ENCODE measurements at regions not wholly inside any gene's neighbourhood (a gene's known extent, or its start where the extent isn't known, plus 50 kb on each side); places are given as distances from the start of the nearest gene placed in this dataset.

GRCh38 chr2:17115042-17115441 lies 403.2 kb downstream of the RAD51AP2 start:
- no peak for DNase-seq

GRCh38 chr2:17107871-17108270 lies 410.4 kb downstream of the RAD51AP2 start:
- intact Hi-C loops (cut with DNase I; ENCODE audit: low total_unique reads), result no loop called here
- H3K4me3 ChIP-seq, result no peak overlapping the region
- no peak overlapping the region for H3K27ac ChIP-seq
- H3K27me3 ChIP-seq, result no peaks in the 10 kb centered on the region
- no peaks in the 10 kb centered on the region for H3K9me3 ChIP-seq
- WGBS, 5 donors, result 43 to 51% (median 47%) methylated on average over 2 of the region's 2 CpGs
- H3K4me1 ChIP-seq, result no peaks in the 10 kb centered on the region
- TF ChIP-seq CTCF (IDR thresholded peaks at IDR 0.05) (no peak), EP300 (IDR thresholded peaks at IDR 0.05) (no peak), POLR2A (IDR thresholded peaks at IDR 0.05) (no peak), POLR2AphosphoS5 (IDR thresholded peaks at IDR 0.05) (no peak)
- no peak for DNase-seq
- no peaks in the 10 kb centered on the region for H3K36me3 ChIP-seq

More at GRCh38 chr2:17115042-17115441, 403.2 kb downstream of the RAD51AP2 start:
- TF ChIP-seq POLR2A (IDR thresholded peaks at IDR 0.05) (no peak), EP300 (IDR thresholded peaks at IDR 0.05) (no peak), CTCF (IDR thresholded peaks at IDR 0.05) (no peak), POLR2AphosphoS5 (IDR thresholded peaks at IDR 0.05) (no peak)
- Histone ChIP-seq H3K9me3 (no peaks in the 10 kb centered on the region), H3K4me1 (no peaks in the 10 kb centered on the region), H3K27ac (no peak overlapping the region), H3K27me3 (no peaks in the 10 kb centered on the region), H3K4me3 (no peak overlapping the region), H3K36me3 (no peaks in the 10 kb centered on the region)
- intact Hi-C loops (cut with DNase I; ENCODE audit: low total_unique reads), result no loop called here
- WGBS, 5 donors, result 38 to 50% (median 45%) methylated on average over 2 of the region's 2 CpGs

- no peaks in the 10 kb centered on the region for H3K9me3 ChIP-seq
- H3K27me3 ChIP-seq, result no peaks in the 10 kb centered on the region
- H3K27ac ChIP-seq, result no peak overlapping the region
- WGBS, 5 donors, result 32 to 49% (median 36%) methylated on average over 2 of the region's 2 CpGs
- H3K36me3 ChIP-seq, result no peaks in the 10 kb centered on the region
- TF ChIP-seq POLR2AphosphoS5 (IDR thresholded peaks at IDR 0.05) (no peak), EP300 (IDR thresholded peaks at IDR 0.05) (no peak), CTCF (IDR thresholded peaks at IDR 0.05) (no peak), POLR2A (IDR thresholded peaks at IDR 0.05) (no peak)
- intact Hi-C loops (cut with DNase I; ENCODE audit: low total_unique reads), result no loop called here
- no peak for DNase-seq
- H3K4me1 ChIP-seq, result no peaks in the 10 kb centered on the region
- no peak overlapping the region for H3K4me3 ChIP-seq
Observed at GRCh38 chr2:17107151-17107550, 411.1 kb downstream of the RAD51AP2 start.

- Histone ChIP-seq H3K27me3 (no peaks in the 10 kb centered on the region), H3K4me1 (no peaks in the 10 kb centered on the region), H3K4me3 (no peak overlapping the region), H3K9me3 (no peaks in the 10 kb centered on the region), H3K36me3 (no peaks in the 10 kb centered on the region), H3K27ac (no peak overlapping the region)
- intact Hi-C loops (cut with DNase I; ENCODE audit: low total_unique reads), result no loop called here
- TF ChIP-seq POLR2A (IDR thresholded peaks at IDR 0.05) (no peak), POLR2AphosphoS5 (IDR thresholded peaks at IDR 0.05) (no peak), CTCF (IDR thresholded peaks at IDR 0.05) (no peak), EP300 (IDR thresholded peaks at IDR 0.05) (no peak)
- DNase-seq, result no peak
- WGBS, 5 donors, result 58 to 83% (median 78%) methylated on average over 1 of the region's 1 CpG
Observed at GRCh38 chr2:17106418-17106817, 411.8 kb downstream of the RAD51AP2 start.

All from stomach (tissue), 8 donors.